ENCODE measurements at regions not wholly inside any gene's neighbourhood (a gene's known extent, or its start where the extent isn't known, plus 50 kb on each side); places are given as distances from the start of the nearest gene placed in this dataset.
A peak's percentile ranks its signal among the peaks of the same experiment; 100 is the strongest.

GRCh38 chr6:155519176-155519738 is 63.6 kb upstream of the NOX3 start:
- TF ChIP-seq CTCF (IDR thresholded peaks at IDR 0.05): no peak
- no peak for TF ChIP-seq EZH2 (IDR thresholded peaks at IDR 0.05)
- peak; percentile 76 for TF ChIP-seq EZH2phosphoT487 (IDR thresholded peaks at IDR 0.05)

Measured in neural progenitor cell (in vitro differentiated cells).